ENCODE measurements at regions not wholly inside any gene's neighbourhood (a gene's known extent, or its start where the extent isn't known, plus 50 kb on each side); places are given as distances from the start of the nearest gene placed in this dataset.

DNA sequence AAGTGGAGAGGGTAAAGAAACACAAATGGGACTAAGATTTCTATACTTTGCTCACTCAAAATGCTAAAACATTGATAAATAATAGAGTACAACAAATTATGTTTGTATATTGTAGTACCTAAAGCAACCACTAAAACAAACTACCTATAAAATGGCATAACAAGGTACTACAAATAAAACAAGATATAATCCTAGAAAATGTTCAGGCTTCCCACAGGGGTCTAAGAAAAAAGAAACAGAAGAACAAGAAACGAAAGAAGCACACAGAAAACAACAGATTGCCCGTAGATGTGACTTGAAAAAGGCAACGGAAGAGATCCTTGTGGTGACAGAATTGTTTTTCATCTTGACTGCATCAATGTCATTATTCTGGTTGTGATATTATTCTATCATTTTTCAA lies 63.3 kb upstream of the ADGRL4 start:
- no peak for DNase-seq (ENCODE audit: low read depth in 2 of 2)

DNA sequence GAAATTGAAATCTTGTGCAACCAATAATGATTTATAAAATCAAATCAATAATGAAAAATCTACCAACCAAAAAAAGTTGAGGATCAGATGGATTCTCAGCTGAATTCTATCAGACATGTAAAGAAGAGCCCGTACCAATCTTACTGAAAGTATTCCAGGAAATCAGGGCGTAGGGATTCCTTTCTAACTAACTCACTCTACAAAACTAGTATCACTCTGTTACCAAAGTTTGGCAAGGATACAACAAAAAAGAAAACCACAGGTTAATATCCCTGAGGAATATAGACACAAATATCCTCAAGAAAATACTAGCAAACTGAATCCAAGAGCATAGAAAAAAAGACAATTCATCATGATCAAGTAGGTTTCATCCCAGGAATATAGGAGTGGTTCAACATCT lies 52.8 kb upstream of the ADGRL4 start:
- DNase-seq (ENCODE audit: low read depth in 2 of 2): no peak
